ENCODE measurements at regions not wholly inside any gene's neighbourhood (a gene's known extent, or its start where the extent isn't known, plus 50 kb on each side); places are given as distances from the start of the nearest gene placed in this dataset.
"Not testable (repeated sequence)": the region's sequence is repeated elsewhere in the genome, so short reads cannot be mapped to it uniquely, and the experiment has no call there.

DNA sequence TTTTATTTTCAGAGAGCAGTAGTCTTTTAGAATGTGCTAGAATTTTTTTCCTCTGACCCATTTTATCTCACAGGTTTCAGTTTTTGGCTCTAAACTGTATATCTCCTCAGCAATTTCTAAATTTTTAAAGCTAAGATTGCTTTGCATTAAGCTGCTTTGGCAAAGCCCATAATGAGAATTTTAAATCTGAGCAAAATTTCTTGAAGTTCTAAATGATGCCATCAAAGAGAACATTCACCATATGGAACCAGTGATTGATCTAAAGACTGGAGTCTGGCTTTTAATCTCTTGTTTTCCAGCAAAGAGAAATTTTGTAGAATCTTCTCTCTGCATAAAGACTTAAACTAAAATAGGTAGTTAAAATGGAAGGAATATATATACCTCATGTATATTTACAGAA lies 313.6 kb downstream of the TBC1D32 start:
- DNase-seq, result no peak

DNA sequence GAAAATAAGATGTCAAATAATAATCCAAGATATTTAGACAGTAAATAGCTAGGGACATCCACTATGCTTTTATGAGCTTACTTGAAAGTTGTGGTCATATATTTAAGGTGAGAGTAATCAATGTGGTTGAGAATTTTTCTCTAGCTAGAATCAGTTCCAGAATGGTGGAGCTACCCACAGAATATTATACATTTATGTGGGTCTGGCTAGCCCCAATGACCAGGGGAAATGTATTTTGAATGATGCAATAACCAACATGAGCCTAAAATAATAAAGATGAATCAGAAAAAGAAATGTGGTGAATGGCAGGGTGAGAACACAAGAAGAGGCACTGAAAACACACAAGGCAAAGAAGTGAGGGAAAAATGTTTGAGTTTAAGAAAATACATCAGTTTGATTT lies 325.7 kb downstream of the TBC1D32 start:
- no peak for DNase-seq

DNA sequence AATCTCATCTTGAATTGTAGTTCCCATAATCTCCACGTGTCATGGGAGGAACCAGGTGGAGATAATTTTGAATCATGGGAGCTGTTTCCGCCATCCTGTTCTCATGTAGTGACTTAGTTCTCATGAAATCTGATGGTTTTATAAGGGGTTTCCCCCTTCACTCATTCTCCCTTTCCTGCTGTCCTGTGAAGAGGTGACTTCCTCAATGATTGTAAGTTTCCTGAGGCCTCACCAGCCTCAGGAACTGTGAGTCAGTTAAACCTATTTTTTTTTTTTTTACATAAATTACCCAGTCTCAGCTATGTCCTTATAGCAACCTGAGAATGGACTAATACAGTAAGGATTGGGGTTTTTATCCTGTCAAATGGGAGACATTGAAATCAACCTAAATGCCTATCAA lies 328.3 kb downstream of the TBC1D32 start:
- no peak for DNase-seq

DNA sequence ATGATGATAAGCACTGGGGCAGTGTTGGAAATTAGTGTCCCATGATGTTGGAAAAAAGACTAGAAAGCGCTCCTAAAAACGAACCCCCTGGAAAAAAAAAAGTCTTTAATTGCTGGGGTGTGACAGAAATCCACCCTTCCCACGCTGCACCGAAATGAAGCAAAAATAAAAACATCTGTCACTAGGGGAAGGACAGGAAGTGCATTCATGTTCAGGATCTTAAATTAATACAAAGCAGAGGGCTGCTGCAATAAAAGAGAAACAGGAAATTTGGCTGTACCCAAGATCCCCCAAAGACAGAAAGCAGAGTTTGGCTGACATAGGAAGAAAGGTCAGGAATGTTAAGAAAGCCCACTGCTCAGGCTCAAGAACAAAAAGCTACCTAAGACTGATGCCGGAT lies 333.9 kb downstream of the TBC1D32 start:
- no peak for DNase-seq

GRCh38 chr6:120996340-120996739 lies 337.9 kb downstream of the TBC1D32 start:
- no peak for DNase-seq

GRCh38 chr6:120994573-120994967 lies 339.7 kb downstream of the TBC1D32 start:
- no peak for DNase-seq

DNA sequence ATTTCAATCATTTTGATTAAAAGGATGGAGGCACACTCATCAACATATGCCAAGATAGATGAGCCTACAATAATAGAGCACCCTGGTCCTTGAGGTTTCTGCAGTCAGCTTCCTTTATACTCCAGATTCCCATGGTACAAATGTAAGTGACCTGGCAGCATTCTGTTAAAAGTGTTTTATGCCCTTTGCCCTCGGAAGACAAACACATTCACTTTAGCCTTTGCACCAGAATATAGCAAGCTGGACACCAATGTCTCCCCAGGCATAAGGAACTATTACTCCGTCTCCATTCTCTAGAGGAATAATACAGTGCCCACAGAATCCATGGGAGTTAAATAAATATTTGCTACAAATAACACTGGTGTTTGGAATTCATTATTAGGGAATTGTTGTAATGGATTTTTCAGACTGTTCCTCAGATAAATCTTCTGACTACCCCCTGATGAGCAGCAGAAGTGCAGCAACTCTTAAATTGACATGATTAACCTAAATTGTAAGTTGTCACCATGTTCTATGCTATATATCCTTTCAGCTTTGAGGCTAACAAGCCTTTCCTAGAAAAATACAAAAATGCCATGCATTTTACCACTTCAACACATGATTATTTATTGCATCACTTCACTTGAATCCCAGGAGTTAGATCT lies 340.2 kb downstream of the TBC1D32 start:
- DNase-seq, result no peak

- no peak for DNase-seq
Observed at GRCh38 chr6:120992257-120992656, 342.0 kb downstream of the TBC1D32 start.

- no peak for DNase-seq
Observed at GRCh38 chr6:120990866-120991265, 343.4 kb downstream of the TBC1D32 start.

GRCh38 chr6:120981835-120982234 lies 352.4 kb downstream of the TBC1D32 start:
- no peak for DNase-seq

DNA sequence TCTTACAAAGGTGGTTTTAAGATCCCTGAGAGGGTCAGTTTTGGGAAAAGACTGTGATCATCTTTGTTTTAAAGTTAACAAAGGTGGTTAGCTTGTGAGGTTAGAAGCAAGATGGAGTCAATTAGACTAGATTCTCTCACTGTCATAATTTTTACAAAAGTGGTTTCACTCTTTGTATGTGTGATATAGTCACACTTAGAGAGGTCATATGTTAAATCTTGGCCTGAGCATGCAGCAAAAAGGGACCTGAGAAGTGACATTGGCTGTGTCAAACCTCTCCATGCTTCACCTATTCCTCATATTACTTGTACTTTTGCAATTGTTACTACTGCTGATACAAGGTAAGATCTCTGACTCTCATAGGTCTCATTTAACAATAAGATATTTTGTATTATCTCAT lies 368.0 kb downstream of the TBC1D32 start:
- no peak for DNase-seq

DNA sequence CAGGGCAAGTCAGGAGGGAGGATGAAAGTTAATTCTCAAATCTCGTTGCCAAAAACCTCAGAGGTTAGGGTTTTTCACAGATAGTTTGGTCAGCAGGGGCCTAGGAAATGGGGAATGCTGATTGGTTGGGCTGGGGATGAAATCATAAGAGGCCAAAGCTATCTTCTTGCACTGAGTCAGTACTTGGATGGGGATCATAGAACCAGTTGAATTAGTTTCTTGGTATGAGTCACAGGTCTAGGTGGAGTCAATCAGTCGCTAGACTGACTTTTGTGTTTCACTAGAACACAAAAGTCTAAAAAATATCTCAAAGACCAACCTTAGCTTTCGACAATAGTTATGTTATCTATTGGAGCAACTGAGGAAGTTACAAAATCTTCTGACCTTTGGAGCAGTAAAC lies 368.5 kb downstream of the TBC1D32 start:
- no peak for DNase-seq

- DNase-seq, result no peak
Observed at GRCh38 chr6:120960761-120961160, 373.5 kb downstream of the TBC1D32 start.

DNA sequence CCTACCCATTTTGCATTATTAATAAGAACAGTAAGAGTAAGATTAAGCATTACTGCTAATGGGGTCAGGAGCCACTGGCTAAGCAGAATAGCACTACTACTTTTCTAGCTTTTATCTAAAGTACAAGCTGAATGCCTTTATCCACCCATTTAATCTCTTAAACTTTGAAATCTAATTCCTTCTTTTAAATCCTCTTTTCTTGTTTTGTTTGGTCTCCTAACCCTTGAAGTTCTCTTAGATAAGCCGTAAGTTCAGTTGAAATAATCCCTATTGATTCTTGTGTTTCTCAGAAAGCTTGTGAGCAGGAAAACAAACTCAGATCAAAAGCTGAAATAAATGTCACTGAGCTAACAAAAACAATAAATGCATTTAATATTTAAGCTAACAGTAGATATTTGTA lies 380.2 kb downstream of the TBC1D32 start:
- DNase-seq, result no peak

DNA sequence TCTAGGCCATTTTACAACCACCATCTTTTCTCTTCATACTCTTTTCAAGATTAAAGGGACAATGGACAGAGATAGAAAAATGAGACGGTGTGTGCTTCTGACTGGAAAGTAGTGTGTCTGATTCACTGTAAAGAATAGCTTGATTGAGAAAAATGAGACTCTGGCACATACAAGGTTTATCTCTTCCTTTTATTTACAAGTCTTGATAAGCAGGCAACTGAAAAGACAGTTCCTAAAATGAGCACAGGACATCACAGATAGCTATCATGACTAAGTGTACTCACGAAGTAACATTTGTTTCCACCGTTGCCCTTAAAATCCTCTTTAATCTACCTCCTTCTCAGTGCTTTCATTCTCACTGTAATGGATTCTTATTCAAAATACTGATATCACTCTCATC lies 383.0 kb downstream of the TBC1D32 start:
- DNase-seq, result no peak

- no peak for DNase-seq
Observed at GRCh38 chr6:120947111-120947510, 387.2 kb downstream of the TBC1D32 start.

DNA sequence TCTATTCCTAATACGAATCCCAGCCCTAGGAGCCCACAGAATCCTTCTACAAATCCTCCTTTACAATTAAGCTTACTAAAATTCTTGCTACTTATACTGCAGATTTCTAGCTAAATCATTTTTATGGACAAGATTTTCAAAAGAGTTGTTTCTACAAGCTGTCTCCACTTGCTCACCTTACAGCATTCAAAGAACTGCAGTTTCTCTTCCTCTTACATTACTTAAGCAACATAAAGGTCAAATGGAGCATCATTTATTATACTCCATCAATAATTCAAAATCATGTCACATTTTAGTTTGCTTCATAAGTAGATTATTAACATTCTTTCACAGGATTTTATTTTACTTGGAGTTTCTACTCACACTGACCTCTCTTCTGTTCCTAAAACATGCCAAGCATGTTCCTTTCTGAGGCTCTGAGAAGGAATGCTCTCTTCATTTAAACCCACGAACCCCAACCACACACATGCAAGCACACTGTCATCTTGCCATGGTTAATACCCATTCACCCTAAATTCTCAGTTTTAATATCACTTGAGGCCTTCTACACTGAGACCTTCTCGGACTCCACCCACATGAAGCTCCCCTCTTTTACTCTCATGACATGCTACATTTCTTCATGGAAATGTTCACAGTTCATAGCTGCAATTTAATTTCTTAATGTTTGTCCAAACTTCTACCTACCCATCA lies 388.2 kb downstream of the TBC1D32 start:
- no peak for DNase-seq

DNA sequence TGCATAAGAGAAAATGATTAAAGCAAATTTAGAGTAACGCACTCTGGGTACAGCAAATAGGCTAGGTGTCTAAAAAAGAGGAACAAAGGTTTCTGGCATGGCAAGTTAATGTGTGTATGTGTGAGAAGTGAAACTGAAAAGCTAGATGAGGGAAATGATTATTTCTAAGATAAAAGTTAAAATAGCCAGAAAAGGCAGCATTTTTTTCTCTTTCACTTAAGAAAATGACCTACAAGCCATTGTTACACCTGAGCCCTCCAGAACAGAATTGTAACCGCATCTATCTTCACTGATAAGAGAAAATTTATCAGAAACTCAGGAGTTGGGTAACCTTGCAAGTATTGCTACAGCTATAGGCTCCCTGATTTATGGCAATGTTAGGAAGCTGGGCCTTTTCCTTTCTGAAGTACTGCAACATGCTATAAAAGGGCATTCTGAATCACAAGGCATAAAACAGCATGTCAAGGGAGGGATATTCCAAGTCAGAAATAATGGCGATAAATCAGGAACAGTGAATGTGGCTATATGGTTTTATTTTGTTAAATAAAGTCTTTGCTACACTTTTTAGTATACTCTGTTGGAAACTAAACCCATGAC lies 395.3 kb downstream of the TBC1D32 start:
- no peak for DNase-seq

DNA sequence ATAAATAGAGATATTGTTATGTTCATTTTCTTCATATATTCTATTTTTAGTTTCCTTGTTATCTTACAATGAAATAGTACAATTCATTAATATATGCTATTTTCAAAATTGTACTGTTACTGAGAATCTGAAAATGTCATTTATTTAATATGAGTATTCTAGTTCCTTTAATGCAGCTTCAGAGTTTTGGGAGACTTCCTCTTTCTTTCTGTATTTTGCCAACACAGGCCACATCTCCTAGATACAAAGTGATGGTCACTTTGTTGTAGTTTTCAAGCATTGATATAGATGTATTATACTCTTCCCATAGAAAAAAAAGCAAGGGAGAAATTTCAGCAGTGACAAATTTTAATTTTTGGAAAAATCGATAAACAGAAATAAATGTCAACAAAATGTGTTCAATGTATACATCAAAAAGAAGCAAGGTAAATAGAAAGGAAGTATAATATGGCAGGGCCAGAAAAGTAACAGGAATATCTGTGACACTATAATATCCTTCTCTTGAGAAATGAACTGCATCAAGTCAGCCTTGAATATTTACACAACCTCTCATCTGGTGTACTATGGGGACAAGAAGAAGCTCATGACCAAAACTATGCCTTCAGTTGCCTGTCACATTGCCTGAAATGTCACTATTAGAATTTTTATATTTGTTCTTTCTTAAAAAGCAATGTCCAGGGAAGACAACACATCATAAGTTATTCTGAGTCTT lies 396.0 kb downstream of the TBC1D32 start:
- no peak for DNase-seq

DNA sequence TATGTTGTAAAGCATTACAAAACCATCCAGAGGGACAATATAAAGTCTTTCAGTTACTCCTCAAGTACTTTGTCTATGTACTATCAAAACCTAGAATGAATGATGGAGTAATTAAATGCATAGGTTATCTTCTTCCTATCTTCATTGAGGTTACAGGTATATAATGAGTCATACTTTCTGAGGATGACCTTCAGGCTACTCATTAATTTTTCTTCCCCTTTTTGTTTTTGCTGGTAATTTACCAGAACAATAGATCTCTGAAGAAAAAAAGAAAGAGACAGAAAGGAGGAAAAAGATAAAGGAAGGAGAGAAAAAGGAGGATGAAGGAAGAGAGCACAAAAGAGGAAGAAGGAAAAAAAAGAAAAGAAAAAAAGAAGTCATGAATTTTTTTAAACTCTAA lies 398.4 kb downstream of the TBC1D32 start:
- no peak for DNase-seq

- DNase-seq, result no peak
Observed at GRCh38 chr6:120935016-120935415, 399.3 kb downstream of the TBC1D32 start.

- not testable (repeated sequence) for DNase-seq
Observed at GRCh38 chr6:120931520-120932180, 402.6 kb downstream of the TBC1D32 start.

- DNase-seq, result not testable (repeated sequence)
Observed at GRCh38 chr6:120930500-120930899, 403.8 kb downstream of the TBC1D32 start.

Data from CD4-positive, alpha-beta T cell treated with Interleukin-10 for 1 hour (primary cell).